ENCODE measurements at regions not wholly inside any gene's neighbourhood (a gene's known extent, or its start where the extent isn't known, plus 50 kb on each side); places are given as distances from the start of the nearest gene placed in this dataset.

DNA sequence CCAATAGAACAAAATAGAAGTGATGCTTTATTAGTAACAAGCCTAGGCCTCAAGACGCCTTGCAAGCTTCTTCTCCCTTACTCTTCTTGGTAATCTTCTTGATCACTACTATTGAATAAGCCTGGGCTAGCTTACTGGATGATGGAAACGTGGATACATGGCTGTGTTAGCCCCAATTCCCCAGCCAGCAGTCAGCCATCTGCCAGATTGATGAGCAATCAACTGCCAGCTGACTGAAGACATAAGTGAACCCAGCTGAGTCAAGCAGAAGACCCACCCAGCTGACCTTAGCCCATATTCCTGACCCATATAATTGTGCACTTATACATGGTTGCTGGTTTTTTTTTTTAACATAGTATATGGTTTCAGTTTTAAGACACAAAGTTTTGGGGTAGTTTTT is 130.4 kb downstream of the DHX15 start:
- Histone ChIP-seq H3K9me1 (replicated peaks; ENCODE audit: control insufficient read depth, extremely low read depth, insufficient read depth, low read length) (no peaks in the 10 kb centered on the region), H3K79me2 (ENCODE audit: control insufficient read depth, insufficient read depth, low read length) (no peaks in the 10 kb centered on the region), H4K20me1 (replicated peaks; ENCODE audit: control insufficient read depth, extremely low read depth, insufficient read depth, low read length) (no peaks in the 10 kb centered on the region), H3K4me1 (ENCODE audit: control insufficient read depth, extremely low read depth, insufficient read depth, low read length) (no peaks in the 10 kb centered on the region), H3K9me3 (replicated peaks; ENCODE audit: control insufficient read depth, insufficient read depth, low read length) (no peaks in the 10 kb centered on the region), H3K36me3 (ENCODE audit: control insufficient read depth in 2 of 2, extremely low read depth in 1 of 2, insufficient read depth in 2 of 2, low read length in 2 of 2) (no peaks in the 10 kb centered on the region), H3K4me2 (ENCODE audit: insufficient read depth, low read length) (no peak overlapping the region), H3K9ac (replicated peaks; ENCODE audit: extremely low read depth, insufficient read depth, low read length) (no peak overlapping the region), H3K27ac (ENCODE audit: insufficient read depth, low read depth, low read length) (no peak overlapping the region), H3K4me3 (replicated peaks in 1 of 3; ENCODE audit: insufficient read depth in 1 of 3, low read depth in 1 of 3, low read length in 3 of 3) (no peak overlapping the region), H3K27me3 (ENCODE audit: control insufficient read depth in 2 of 2, insufficient read depth in 2 of 2, low read length in 2 of 2) (no peaks in the 10 kb centered on the region), H2AFZ (ENCODE audit: low read depth, low read length) (no peak overlapping the region)
- intact Hi-C loops (cut with micrococcal nuclease) (no loop called here), dilution Hi-C loops (cut with MboI; ENCODE audit: extremely low pct_ligation_motif_present, low sequenced_read_pairs) (no loop called here)
- BruUV-seq (replicated peaks), result no TSS peak
- DNase-seq (ENCODE audit: low read depth, low spot score) (no peak), FAIRE-seq (no peak)
- CTCF ChIA-PET, result interaction anchor here (3.4 kb wide), 1 partner anchor 17 kb away, joined by 11 read pairs; no protein-coding TSS in a partner anchor
- no peak for TF ChIP-seq EZH2 (IDR thresholded peaks at IDR 0.05; ENCODE audit: borderline replicate concordance, low read depth, low read length, severe bottlenecking)
- TF ChIP-seq MYC (IDR thresholded peaks at IDR 0.05; ENCODE audit: low read depth, low read length), result no peak
- no peak for TF ChIP-seq POLR2AphosphoS5 (IDR thresholded peaks at IDR 0.05; ENCODE audit: insufficient read depth, low read depth, low read length)
- TF ChIP-seq GATA2 (IDR thresholded peaks at IDR 0.05; ENCODE audit: insufficient read depth, insufficient read length, low read depth, low read length), result no peak
- POLR2A ChIA-PET, result no interaction called here

DNA sequence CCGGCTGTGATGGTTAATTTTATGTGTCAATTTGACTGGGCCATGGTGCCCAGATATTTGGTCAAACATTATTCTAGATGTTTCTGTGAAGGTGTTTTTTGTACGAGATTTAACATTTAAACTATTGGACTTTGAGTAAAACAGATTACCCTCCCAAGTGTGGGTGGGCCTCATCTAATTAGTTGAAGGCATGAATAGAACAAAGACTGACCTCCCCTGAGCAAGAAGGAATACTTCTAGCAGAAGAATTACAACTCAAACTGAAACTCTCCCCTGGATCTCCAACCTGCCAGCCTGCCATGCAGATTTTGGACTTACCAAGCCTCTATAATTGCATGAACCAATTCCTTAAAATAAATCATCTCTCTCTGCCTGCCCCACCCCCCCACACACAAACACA is 132.5 kb downstream of the DHX15 start:
- H2AFZ ChIP-seq (ENCODE audit: low read depth, low read length), result no peak overlapping the region
- CTCF ChIA-PET, result no interaction called here
- FAIRE-seq, result no peak
- intact Hi-C loops (cut with micrococcal nuclease) (no loop called here), dilution Hi-C loops (cut with MboI; ENCODE audit: extremely low pct_ligation_motif_present, low sequenced_read_pairs) (no loop called here)
- no peaks in the 10 kb centered on the region for H3K79me2 ChIP-seq (ENCODE audit: control insufficient read depth, insufficient read depth, low read length)
- no peak overlapping the region for H3K4me3 ChIP-seq (replicated peaks in 1 of 3; ENCODE audit: insufficient read depth in 1 of 3, low read depth in 1 of 3, low read length in 3 of 3)
- no peak overlapping the region for H3K9ac ChIP-seq (replicated peaks; ENCODE audit: extremely low read depth, insufficient read depth, low read length)
- no peaks in the 10 kb centered on the region for H3K9me3 ChIP-seq (replicated peaks; ENCODE audit: control insufficient read depth, insufficient read depth, low read length)
- no peaks in the 10 kb centered on the region for H3K36me3 ChIP-seq (ENCODE audit: control insufficient read depth in 2 of 2, extremely low read depth in 1 of 2, insufficient read depth in 2 of 2, low read length in 2 of 2)
- H3K27ac ChIP-seq (ENCODE audit: insufficient read depth, low read depth, low read length), result no peak overlapping the region
- H3K4me1 ChIP-seq (ENCODE audit: control insufficient read depth, extremely low read depth, insufficient read depth, low read length), result no peaks in the 10 kb centered on the region
- no peak for DNase-seq (ENCODE audit: low read depth, low spot score)
- no TSS peak for BruUV-seq (replicated peaks)
- H3K27me3 ChIP-seq (ENCODE audit: control insufficient read depth in 2 of 2, insufficient read depth in 2 of 2, low read length in 2 of 2), result no peaks in the 10 kb centered on the region
- no peak for TF ChIP-seq POLR2AphosphoS5 (IDR thresholded peaks at IDR 0.05; ENCODE audit: insufficient read depth, low read depth, low read length)
- no peak for TF ChIP-seq EZH2 (IDR thresholded peaks at IDR 0.05; ENCODE audit: borderline replicate concordance, low read depth, low read length, severe bottlenecking)
- TF ChIP-seq JUN (IDR thresholded peaks at IDR 0.05; ENCODE audit: borderline replicate concordance, insufficient read depth, insufficient read length, low read depth), result no peak
- TF ChIP-seq FOS (IDR thresholded peaks at IDR 0.05; ENCODE audit: borderline replicate concordance, insufficient read depth, low read length), result no peak
- no peak for TF ChIP-seq MAX (IDR thresholded peaks at IDR 0.05; ENCODE audit: insufficient read depth, insufficient read length)
- no peaks in the 10 kb centered on the region for H3K9me1 ChIP-seq (replicated peaks; ENCODE audit: control insufficient read depth, extremely low read depth, insufficient read depth, low read length)
- POLR2A ChIA-PET, result no interaction called here
- H4K20me1 ChIP-seq (replicated peaks; ENCODE audit: control insufficient read depth, extremely low read depth, insufficient read depth, low read length), result no peaks in the 10 kb centered on the region
- H3K4me2 ChIP-seq (ENCODE audit: insufficient read depth, low read length), result no peak overlapping the region

Data from endothelial cell of umbilical vein (primary cell).